HEK293 (cell line): ENCODE measurements at regions not wholly inside any gene's neighbourhood (a gene's known extent, or its start where the extent isn't known, plus 50 kb on each side); places are given as distances from the start of the nearest gene placed in this dataset.
A peak's percentile ranks its signal among the peaks of the same experiment; 100 is the strongest.

Source experiments
- CTCF ChIA-PET: fragments of 350-600 bp; formaldehyde crosslinking; extraction: SDS; loops from one replicate; lab custom pipeline; 2021; ENCODE audit warnings: antibody characterized with exemption; lab: Yijun Ruan, JAX
- POLR2A ChIA-PET: fragments of 300-600 bp; formaldehyde crosslinking; extraction: SDS; loops from one replicate; lab custom pipeline; 2020; ENCODE audit warnings: antibody characterized with exemption, inconsistent platforms; lab: Yijun Ruan, JAX
- H3K27ac ChIP-seq: fragments of 200-500 bp; sonication (Bioruptor generic); 2 replicates; pipeline ENCODE4 v1.5.1; 2014; ENCODE audit warnings: low read depth, low read length, control low read depth, inconsistent platforms; ENCODE audit errors: extremely low read depth
- H3K36me3 ChIP-seq, 2 experiments: fragments of 200-500 bp in 1 of 2; sonication (Bioruptor generic) in 1 of 2; 1 replicate in 1 of 2; 2 replicates in 1 of 2; pipeline ENCODE4 v1.5.1; 2014 to 2017; ENCODE audit warnings: inconsistent platforms in 2 of 2, low read length in 2 of 2; ENCODE audit not compliant: control insufficient read depth in 2 of 2, insufficient read depth in 1 of 2
- H3K4me1 ChIP-seq: fragments of 200-500 bp; sonication (Bioruptor generic); 2 replicates; pipeline ENCODE4 v1.5.1; 2014; ENCODE audit warnings: mild to moderate bottlenecking, low read length, inconsistent platforms; ENCODE audit not compliant: control insufficient read depth, insufficient read depth
- H3K4me3 ChIP-seq: 2 replicates; pipeline ENCODE4 v1.5.1; 2011; ENCODE audit warnings: low read depth, mild to moderate bottlenecking, control low read depth, low read length, moderate library complexity
- H3K9me3 ChIP-seq: fragments of 200-500 bp; sonication (Bioruptor generic); 2 replicates; pipeline ENCODE4 v1.5.1; 2014; ENCODE audit warnings: low read depth, low read length, inconsistent platforms; ENCODE audit not compliant: control insufficient read depth, insufficient read depth
- BCL11A ChIP-seq: fragments of 450-650 bp; formaldehyde crosslinking; IDR thresholded peaks from 2 replicates; pipeline ENCODE4 v1.5.1; 2016; ENCODE audit warnings: low read depth, missing biosample characterization, missing genetic modification characterization
- CTCF ChIP-seq: fragments of 450-650 bp; formaldehyde crosslinking; IDR thresholded peaks from 2 replicates; pipeline ENCODE4 v1.5.1; 2016; ENCODE audit warnings: missing biosample characterization, missing genetic modification characterization
- HOXC10 ChIP-seq: sonication (generic); formaldehyde crosslinking; IDR thresholded peaks from 2 replicates; pipeline ENCODE4 v1.8.1; 2023; ENCODE audit warnings: mild to moderate bottlenecking, missing genetic modification reagents
- PBX3 ChIP-seq: sonication (generic); formaldehyde crosslinking; IDR thresholded peaks from 2 replicates; pipeline ENCODE4 v1.8.1; 2022; ENCODE audit warnings: mild to moderate bottlenecking, moderate library complexity, missing genetic modification reagents
- PRDM2 ChIP-seq: fragments of 450-650 bp; formaldehyde crosslinking; IDR thresholded peaks from 2 replicates; pipeline ENCODE4 v1.5.1; 2016; ENCODE audit warnings: missing biosample characterization, missing genetic modification characterization, borderline replicate concordance
- SP3 ChIP-seq: fragments of 450-650 bp; formaldehyde crosslinking; IDR thresholded peaks from 2 replicates; pipeline ENCODE4 v1.5.1; 2016; ENCODE audit warnings: missing biosample characterization, missing genetic modification characterization
- SP7 ChIP-seq: fragments of 450-650 bp; formaldehyde crosslinking; IDR thresholded peaks from 2 replicates; pipeline ENCODE4 v1.5.1; 2016; ENCODE audit warnings: missing biosample characterization, missing genetic modification characterization
- ZBTB20 ChIP-seq: fragments of 450-650 bp; formaldehyde crosslinking; IDR thresholded peaks from 2 replicates; pipeline ENCODE4 v1.5.1; 2016; ENCODE audit warnings: missing biosample characterization, missing genetic modification characterization
- ZBTB48 ChIP-seq: fragments of 450-650 bp; formaldehyde crosslinking; IDR thresholded peaks from 2 replicates; pipeline ENCODE4 v1.5.1; 2016; ENCODE audit warnings: missing biosample characterization, missing genetic modification characterization
- ZFP37 ChIP-seq: fragments of 450-650 bp; formaldehyde crosslinking; IDR thresholded peaks from 2 replicates; pipeline ENCODE4 v1.5.1; 2016; ENCODE audit warnings: missing biosample characterization, missing genetic modification characterization
- ZFP69B ChIP-seq: fragments of 450-650 bp; formaldehyde crosslinking; IDR thresholded peaks from 2 replicates; pipeline ENCODE4 v1.5.1; 2016; ENCODE audit warnings: missing biosample characterization, missing genetic modification characterization
- ZNF133 ChIP-seq: fragments of 450-650 bp; formaldehyde crosslinking; IDR thresholded peaks from 2 replicates; pipeline ENCODE4 v1.5.1; 2016; ENCODE audit warnings: missing biosample characterization, missing genetic modification characterization
- ZNF138 ChIP-seq: fragments of 450-650 bp; formaldehyde crosslinking; IDR thresholded peaks from 2 replicates; pipeline ENCODE4 v1.5.1; 2016; ENCODE audit warnings: missing biosample characterization, missing genetic modification characterization, borderline replicate concordance
- ZNF140 ChIP-seq: fragments of 450-650 bp; formaldehyde crosslinking; IDR thresholded peaks from 2 replicates; pipeline ENCODE4 v1.5.1; 2016; ENCODE audit warnings: missing biosample characterization, missing genetic modification characterization
- ZNF157 ChIP-seq: fragments of 450-650 bp; formaldehyde crosslinking; IDR thresholded peaks from 2 replicates; pipeline ENCODE4 v1.5.1; 2016; ENCODE audit warnings: missing biosample characterization, missing genetic modification characterization
- ZNF169 ChIP-seq: fragments of 450-650 bp; formaldehyde crosslinking; IDR thresholded peaks from 2 replicates; pipeline ENCODE4 v1.5.1; 2016; ENCODE audit warnings: missing biosample characterization, missing genetic modification characterization
- ZNF239 ChIP-seq: fragments of 450-650 bp; formaldehyde crosslinking; IDR thresholded peaks from 2 replicates; pipeline ENCODE4 v1.5.1; 2016; ENCODE audit warnings: missing biosample characterization, missing genetic modification characterization
- ZNF324 ChIP-seq: fragments of 450-650 bp; formaldehyde crosslinking; IDR thresholded peaks from 2 replicates; pipeline ENCODE4 v1.5.1; 2016; ENCODE audit warnings: missing biosample characterization, missing genetic modification characterization
- ZNF335 ChIP-seq: fragments of 450-650 bp; formaldehyde crosslinking; conservative IDR thresholded peaks from 2 replicates; pipeline ENCODE4 v1.5.1; 2016; ENCODE audit warnings: missing biosample characterization, missing genetic modification characterization
- ZNF416 ChIP-seq: fragments of 450-650 bp; formaldehyde crosslinking; IDR thresholded peaks from 2 replicates; pipeline ENCODE4 v1.5.1; 2016; ENCODE audit warnings: missing biosample characterization, missing genetic modification characterization
- ZNF48 ChIP-seq: fragments of 450-650 bp; formaldehyde crosslinking; IDR thresholded peaks from 2 replicates; pipeline ENCODE4 v1.5.1; 2016; ENCODE audit warnings: missing biosample characterization, missing genetic modification characterization
- ZNF501 ChIP-seq: fragments of 450-650 bp; formaldehyde crosslinking; IDR thresholded peaks from 2 replicates; pipeline ENCODE4 v1.5.1; 2016; ENCODE audit warnings: missing biosample characterization, missing genetic modification characterization
- ZNF513 ChIP-seq: fragments of 450-650 bp; IDR thresholded peaks from 2 replicates; pipeline ENCODE4 v1.5.1; 2018; ENCODE audit warnings: missing biosample characterization, missing genetic modification characterization
- ZNF558 ChIP-seq: fragments of 450-650 bp; formaldehyde crosslinking; IDR thresholded peaks from 2 replicates; pipeline ENCODE4 v1.5.1; 2016; ENCODE audit warnings: missing biosample characterization, missing genetic modification characterization
- ZNF610 ChIP-seq: fragments of 450-650 bp; formaldehyde crosslinking; IDR thresholded peaks from 2 replicates; pipeline ENCODE4 v1.5.1; 2016; ENCODE audit warnings: missing biosample characterization, missing genetic modification characterization, borderline replicate concordance
- ZNF624 ChIP-seq: fragments of 450-650 bp; formaldehyde crosslinking; IDR thresholded peaks from 2 replicates; pipeline ENCODE4 v1.5.1; 2017; ENCODE audit warnings: missing biosample characterization, missing genetic modification characterization
- ZNF660 ChIP-seq: fragments of 450-650 bp; IDR thresholded peaks from 2 replicates; pipeline ENCODE4 v1.5.1; 2018; ENCODE audit warnings: missing biosample characterization, mild to moderate bottlenecking, missing genetic modification characterization
- ZNF677 ChIP-seq: fragments of 450-650 bp; IDR thresholded peaks from 2 replicates; pipeline ENCODE4 v1.5.0; 2018; ENCODE audit warnings: missing biosample characterization, mild to moderate bottlenecking, missing genetic modification characterization, moderate library complexity
- ZNF777 ChIP-seq: fragments of 450-650 bp; formaldehyde crosslinking; IDR thresholded peaks from 2 replicates; pipeline ENCODE4 v1.5.1; 2017; ENCODE audit warnings: missing biosample characterization, missing genetic modification characterization, borderline replicate concordance

- TF ChIP-seq CTCF (tag by site-specific recombination) (0 out of 2 replicates have a peak, but pooled peaks have one; percentile 36), ZNF335 (tag by site-specific recombination) (peak; percentile 89; the same call in 1 of the 2 replicates), ZNF660 (tag by site-specific recombination) (no peak), ZNF157 (no peak), ZNF48 (tag by site-specific recombination) (no peak), ZNF624 (no peak), ZNF416 (tag by site-specific recombination) (no peak), ZNF558 (tag by site-specific recombination) (no peak), ZNF677 (tag by site-specific recombination) (no peak), HOXC10 (no peak), ZNF140 (tag by site-specific recombination) (no peak), BCL11A (no peak), ZNF777 (tag by site-specific recombination) (no peak), ZNF513 (tag by site-specific recombination) (no peak), ZNF324 (tag by site-specific recombination) (no peak), PRDM2 (peak; percentile 49; the same call in 1 of the 2 replicates), ZFP37 (tag by site-specific recombination) (no peak), ZBTB48 (peak; percentile 69; the same call in 1 of the 2 replicates), ZNF239 (tag by site-specific recombination) (no peak)
These were observed 269.0 kb downstream of the RPS24 start (continued) for GRCh38 chr10:78302739-78302988.

- POLR2A ChIA-PET: interaction anchor here (1.0 to 1.4 kb wide), 3 partner anchors 36 to 105 kb away, joined by 3 read pairs; no protein-coding TSS in a partner anchor
- Histone ChIP-seq H3K4me3 (peak overlapping the region; percentile 56), H3K27ac (peak overlapping the region; percentile 80; the same call in 1 of the 2 replicates), H3K36me3 (no peaks in the 10 kb centered on the region), H3K4me1 (peaks cover 4% of the 10 kb centered on the region), H3K9me3 (no peaks in the 10 kb centered on the region)
- CTCF ChIA-PET: interaction anchor here (0.6 to 2.2 kb wide), 13 partner anchors 8 to 901 kb away, joined by 3 to 14 read pairs (median 4); no protein-coding TSS in a partner anchor
- TF ChIP-seq ZNF239 (tag by site-specific recombination) (peak; percentile 45; the same call in 1 of the 2 replicates), ZBTB20 (tag by site-specific recombination) (peak; percentile 65; the same call in 1 of the 2 replicates), ZNF138 (tag by site-specific recombination) (no peak), ZNF610 (tag by site-specific recombination) (peak; percentile 56; the same call in 1 of the 2 replicates), SP7 (tag by site-specific recombination) (peak; percentile 80), ZNF133 (tag by site-specific recombination) (no peak), ZFP69B (tag by site-specific recombination) (peak; percentile 82), PBX3 (CRISPR knock-in tag) (0 out of 2 replicates have a peak, but pooled peaks have one; percentile 28), ZNF501 (tag by site-specific recombination) (peak; percentile 46; the same call in 1 of the 2 replicates), ZNF169 (no peak), SP3 (tag by site-specific recombination) (peak; percentile 79)
These were observed 269.6 kb downstream of the RPS24 start for GRCh38 chr10:78302989-78303854.
